Pancreas (tissue), 10 donors: ENCODE measurements at regions not wholly inside any gene's neighbourhood (a gene's known extent, or its start where the extent isn't known, plus 50 kb on each side); places are given as distances from the start of the nearest gene placed in this dataset.

Source experiments
- ATAC-seq, 4 donors: fragments of 200-7000 bp; cut with Tn5 transposase; one replicate each; pipeline versions ENCODE4 v1.8.0 to v1.9.1; 2020; ENCODE audit warnings: mild to moderate bottlenecking in 4 of 4, moderate library complexity in 4 of 4
- DNase-seq, 6 donors: peaks; one replicate each; pipeline ENCODE4 v3.0.0-alpha.2; 2020
- FAIRE-seq: peaks from 2 replicates; lab custom pipeline; 2012; peaks lifted over from hg19 to GRCh38; lab: Jason Lieb, UNC
- H3K27ac ChIP-seq, 4 donors: fragments of 200-600 bp; sonication (generic); 1 replicate in 3 of 4; 2 replicates in 1 of 4; pipeline versions ENCODE4 v1.5.0 to v1.8.0; 2020
- H3K27me3 ChIP-seq, 4 donors: fragments of 200-600 bp; one replicate each; pipeline ENCODE4 v1.8.0; 2021
- H3K36me3 ChIP-seq, 3 donors: fragments of 200-600 bp; sonication (generic) in 1 of 3; one replicate each; pipeline versions ENCODE4 v1.5.0 to v1.8.0; 2020 to 2021
- H3K4me1 ChIP-seq, 3 donors: fragments of 200-600 bp; one replicate each; pipeline ENCODE4 v1.8.0; 2021
- H3K4me3 ChIP-seq, 4 donors: fragments of 200-600 bp; sonication (generic) in 2 of 4; one replicate each; pipeline versions ENCODE4 v1.5.0 to v1.8.0; 2020 to 2021
- H3K9me3 ChIP-seq, 4 donors: fragments of 200-600 bp; one replicate each; pipeline ENCODE4 v1.8.0; 2021
- WGBS, 2 donors: extraction: QIAGEN DNeasy Blood & Tissue Kit; methylation state at CpG; one replicate each; pipeline ENCODE4 v1.1.7; 2013; 5-methylcytosine and 5-hydroxymethylcytosine counted together
- intact Hi-C, 3 donors: fragments of 100-400 bp; cut with DNase I; formaldehyde crosslinking; loops; one replicate each; pipeline versions ENCODE4 v1.11.1 to v1.14.2; 2022
- TF ChIP-seq, protein P1 (sequence below), 4 donors: fragments of 200-600 bp; sonication (generic) in 3 of 4; IDR thresholded peaks; one replicate each; pipeline versions ENCODE4 v1.5.0 to v1.8.0; 2021; ENCODE audit warnings: antibody characterized with exemption in 4 of 4
- donor health status: healthy with polysubstance abuse.
- donor health status: DM: no; HTN: no; CAD: no; lungs with moderate emphysema.
- donor health status: DM: no; HTN: no; CAD: no.
- donor health status: control.
- donor health status: control.
- donor health status: Bipolar disorder and iron deficiency.
- donor health status: DM: yes; HTN: yes; CAD: no.
- donor health status: DM: no; HTN: no; CAD: no.
- donor health status: DM: no; HTN: no; CAD: no.
- donor health status: DM: yes; HTN: yes; CAD: no.

DNA sequence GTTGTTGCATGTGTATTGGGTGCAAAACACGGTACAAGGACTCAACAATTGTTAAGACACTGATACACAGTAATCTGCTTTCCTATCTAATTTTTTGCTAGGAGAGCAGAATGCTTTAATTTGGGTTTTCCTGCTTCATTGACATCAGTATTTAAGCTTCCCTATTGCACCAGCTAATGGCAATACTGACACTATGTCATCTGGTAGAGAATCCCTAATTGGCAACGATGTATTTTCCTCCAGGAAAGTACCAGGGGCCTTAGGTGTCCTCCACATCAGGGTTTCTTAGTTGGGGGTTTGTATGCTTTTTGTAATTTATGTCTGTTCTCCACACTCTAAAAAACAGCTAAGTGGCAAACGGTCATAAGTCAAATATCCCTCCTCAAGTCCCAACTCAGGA lies 76.5 kb upstream of the FRY start:
- intact Hi-C loops = no loop called here
- FAIRE-seq (no peak), DNase-seq (no peak), ATAC-seq (no peak)
- H3K36me3 ChIP-seq = no peaks in the 10 kb centered on the region
- TF ChIP-seq, protein P1, sequence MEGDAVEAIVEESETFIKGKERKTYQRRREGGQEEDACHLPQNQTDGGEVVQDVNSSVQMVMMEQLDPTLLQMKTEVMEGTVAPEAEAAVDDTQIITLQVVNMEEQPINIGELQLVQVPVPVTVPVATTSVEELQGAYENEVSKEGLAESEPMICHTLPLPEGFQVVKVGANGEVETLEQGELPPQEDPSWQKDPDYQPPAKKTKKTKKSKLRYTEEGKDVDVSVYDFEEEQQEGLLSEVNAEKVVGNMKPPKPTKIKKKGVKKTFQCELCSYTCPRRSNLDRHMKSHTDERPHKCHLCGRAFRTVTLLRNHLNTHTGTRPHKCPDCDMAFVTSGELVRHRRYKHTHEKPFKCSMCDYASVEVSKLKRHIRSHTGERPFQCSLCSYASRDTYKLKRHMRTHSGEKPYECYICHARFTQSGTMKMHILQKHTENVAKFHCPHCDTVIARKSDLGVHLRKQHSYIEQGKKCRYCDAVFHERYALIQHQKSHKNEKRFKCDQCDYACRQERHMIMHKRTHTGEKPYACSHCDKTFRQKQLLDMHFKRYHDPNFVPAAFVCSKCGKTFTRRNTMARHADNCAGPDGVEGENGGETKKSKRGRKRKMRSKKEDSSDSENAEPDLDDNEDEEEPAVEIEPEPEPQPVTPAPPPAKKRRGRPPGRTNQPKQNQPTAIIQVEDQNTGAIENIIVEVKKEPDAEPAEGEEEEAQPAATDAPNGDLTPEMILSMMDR (IDR thresholded peaks at IDR 0.05) = no peak
- H3K4me1 ChIP-seq = peaks cover 10 to 21% (median 15%) of the 10 kb centered on the region in 3 donors
- no peak overlapping the region for H3K27ac ChIP-seq
- H3K27me3 ChIP-seq = no peaks in the 10 kb centered on the region
- WGBS, 2 donors = 96 to 97% methylated on average over 3 of the region's 3 CpGs
- H3K4me3 ChIP-seq = no peak overlapping the region
- H3K9me3 ChIP-seq = no peaks in the 10 kb centered on the region

DNA sequence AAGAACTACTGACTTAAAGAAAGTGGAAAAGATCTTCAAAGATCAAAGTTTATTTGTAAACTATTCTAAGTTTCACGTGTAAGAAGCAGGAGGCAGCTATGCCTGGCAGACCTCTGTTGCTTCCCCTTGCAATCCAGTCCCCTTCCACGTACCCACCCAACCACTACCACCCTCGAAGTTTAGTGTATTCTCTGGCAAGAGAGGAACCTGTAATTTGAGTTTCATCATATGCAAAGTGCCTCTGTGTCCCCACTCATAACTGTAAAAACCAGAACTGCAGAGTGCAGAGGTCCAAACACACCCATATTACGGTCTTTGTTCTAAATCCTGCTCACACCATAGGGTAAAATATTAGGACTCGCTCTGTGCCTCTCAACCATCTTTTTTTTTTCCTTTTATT lies 75.8 kb upstream of the FRY start:
- Histone ChIP-seq H3K27me3 (no peaks in the 10 kb centered on the region), H3K4me3 (no peak overlapping the region), H3K4me1 (peaks cover 8 to 15% (median 10%) of the 10 kb centered on the region in 3 donors), H3K9me3 (no peaks in the 10 kb centered on the region), H3K36me3 (no peaks in the 10 kb centered on the region), H3K27ac (no peak overlapping the region)
- WGBS, 2 donors = 84 to 89% methylated on average over 5 of the region's 5 CpGs
- TF ChIP-seq, protein P1 (IDR thresholded peaks at IDR 0.05) = no peak
- intact Hi-C loops = no loop called here
- FAIRE-seq (no peak), ATAC-seq (no peak), DNase-seq (no peak)

DNA sequence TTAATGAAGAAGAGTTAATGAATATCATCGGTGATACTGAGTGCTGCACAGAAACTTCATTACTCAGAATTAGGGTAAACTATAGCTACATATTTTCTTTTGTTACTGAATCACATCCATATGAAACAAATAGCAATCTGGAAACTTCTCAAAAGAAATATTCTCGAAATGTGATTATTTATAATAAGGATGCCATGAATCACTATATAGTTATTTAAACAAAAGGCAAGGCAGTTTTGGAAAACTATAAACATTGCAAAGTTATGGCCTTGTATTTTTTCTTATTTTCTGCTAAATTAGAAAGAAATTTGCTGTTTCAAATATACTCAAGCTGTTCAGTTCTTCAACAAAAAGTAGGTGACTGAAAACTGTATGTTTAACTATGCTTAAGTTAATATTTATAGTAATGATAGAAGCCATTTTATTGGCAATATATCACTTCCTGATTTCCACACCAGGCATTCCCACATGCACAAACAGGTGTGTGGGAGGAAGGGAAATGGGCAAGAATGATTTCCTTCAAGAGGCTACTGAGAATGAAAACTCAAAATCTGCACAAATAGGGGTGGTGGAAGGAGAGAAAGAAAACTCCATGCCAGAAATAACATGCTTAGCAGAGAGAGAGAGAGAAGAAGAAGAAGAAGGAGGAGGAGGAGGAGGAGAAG lies 74.5 kb upstream of the FRY start:
- no peaks in the 10 kb centered on the region for H3K36me3 ChIP-seq
- DNase-seq (no peak), FAIRE-seq (no peak), ATAC-seq (peak in 2 of 4 donors; percentile 37 to 56)
- intact Hi-C loops = no loop called here
- WGBS, 2 donors = 76 to 78% methylated on average over 2 of the region's 2 CpGs
- H3K4me3 ChIP-seq = no peak overlapping the region
- H3K27ac ChIP-seq = no peak overlapping the region
- no peaks in the 10 kb centered on the region for H3K27me3 ChIP-seq
- H3K9me3 ChIP-seq = no peaks in the 10 kb centered on the region
- TF ChIP-seq, protein P1 (IDR thresholded peaks at IDR 0.05) = no peak
- H3K4me1 ChIP-seq = peaks cover 0 to 5% (median 0%) of the 10 kb centered on the region in 3 donors

DNA sequence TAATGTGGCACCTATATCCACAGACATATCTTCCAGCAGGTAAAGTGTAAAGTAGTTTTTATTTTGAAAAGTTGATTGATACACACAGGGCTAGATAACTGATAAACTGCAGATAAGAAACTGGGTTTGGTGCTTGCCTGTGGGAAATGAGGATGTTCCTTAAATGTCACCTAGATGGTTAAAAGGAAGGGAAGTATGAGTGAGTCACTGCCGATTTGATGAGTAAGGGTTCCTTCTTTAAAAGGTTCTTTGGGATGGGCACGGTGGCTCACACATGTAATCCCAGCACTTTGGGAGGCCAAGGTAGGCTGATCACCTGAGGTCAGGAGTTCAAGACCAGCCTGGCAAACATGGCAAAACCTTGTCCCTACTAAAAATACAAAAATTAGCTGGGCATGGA lies 73.8 kb upstream of the FRY start:
- no peak for ATAC-seq
- WGBS, 2 donors = 91 to 95% methylated on average over 2 of the region's 2 CpGs
- H3K4me3 ChIP-seq = no peak overlapping the region
- TF ChIP-seq, protein P1 (IDR thresholded peaks at IDR 0.05) = no peak
- H3K36me3 ChIP-seq = no peaks in the 10 kb centered on the region
- DNase-seq = no peak
- H3K4me1 ChIP-seq = peaks cover 0 to 5% (median 0%) of the 10 kb centered on the region in 3 donors
- no peaks in the 10 kb centered on the region for H3K27me3 ChIP-seq
- intact Hi-C loops = no loop called here
- no peak for FAIRE-seq
- H3K27ac ChIP-seq = no peak overlapping the region
- no peaks in the 10 kb centered on the region for H3K9me3 ChIP-seq

DNA sequence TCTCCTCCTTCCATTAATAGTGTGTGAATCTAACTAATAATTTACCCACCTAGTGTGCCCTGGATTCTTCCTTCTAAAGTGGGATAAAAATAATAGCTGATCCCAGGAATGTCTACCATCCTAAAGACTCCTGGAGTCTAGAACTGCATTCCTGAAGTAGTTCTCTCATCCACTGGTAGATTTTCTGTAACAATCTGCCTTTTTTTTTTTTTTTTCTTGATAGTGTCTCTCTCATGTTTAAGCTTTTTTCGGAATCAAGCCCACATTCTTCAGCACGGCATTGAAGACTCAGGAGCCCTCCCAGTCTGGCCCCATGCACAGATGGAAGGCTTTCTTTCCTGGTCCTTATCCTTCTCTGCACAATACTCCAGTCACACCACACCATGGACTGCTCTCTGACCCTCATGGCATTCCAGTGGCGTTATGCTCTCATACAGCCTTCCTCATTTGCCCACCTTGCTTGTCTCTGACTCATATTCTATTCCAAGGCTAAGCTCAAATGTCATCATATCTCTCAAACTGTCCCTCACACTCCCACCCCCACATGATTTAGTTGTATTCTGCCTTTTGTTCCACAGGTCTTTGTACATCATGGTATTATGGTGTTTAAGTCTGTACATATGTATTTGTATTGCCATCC lies 68.7 kb upstream of the FRY start:
- intact Hi-C loops = no loop called here
- H3K27me3 ChIP-seq = no peaks in the 10 kb centered on the region
- H3K4me3 ChIP-seq = no peak overlapping the region
- TF ChIP-seq, protein P1 (IDR thresholded peaks at IDR 0.05) = no peak
- no peaks in the 10 kb centered on the region for H3K9me3 ChIP-seq
- H3K36me3 ChIP-seq = no peaks in the 10 kb centered on the region
- H3K4me1 ChIP-seq = peaks cover 0 to 23% (median 16%) of the 10 kb centered on the region in 3 donors
- DNase-seq = no peak
- no peak for ATAC-seq
- FAIRE-seq = no peak
- 89 to 94% methylated on average over 3 of the region's 3 CpGs for WGBS, 2 donors
- H3K27ac ChIP-seq = no peak overlapping the region
